ENCODE measurements at regions not wholly inside any gene's neighbourhood (a gene's known extent, or its start where the extent isn't known, plus 50 kb on each side); places are given as distances from the start of the nearest gene placed in this dataset.

GRCh38 chr5:97555644-97555981 lies 372.6 kb upstream of the RIOK2 start:
- H3K4me1 ChIP-seq, result no peaks in the 10 kb centered on the region
- no peak overlapping the region for H3K27ac ChIP-seq
- no peaks in the 10 kb centered on the region for H3K9me3 ChIP-seq
- H3K36me3 ChIP-seq, result no peaks in the 10 kb centered on the region
- DNase-seq (ENCODE audit: extremely low spot score in 2 of 2), result no peak
- no peaks in the 10 kb centered on the region for H3K27me3 ChIP-seq
- intact Hi-C loops (cut with DNase I), result no loop called here
- no peak overlapping the region for H3K4me3 ChIP-seq
- no peak for TF ChIP-seq POLR2A (IDR thresholded peaks at IDR 0.05)
- no peak for TF ChIP-seq CTCF (IDR thresholded peaks at IDR 0.05)
- TF ChIP-seq POLR2AphosphoS5 (IDR thresholded peaks at IDR 0.05; ENCODE audit: insufficient read depth in 1 of 2, low read depth in 1 of 2), result no peak

GRCh38 chr5:97559827-97560598 lies 377.0 kb upstream of the RIOK2 start:
- Histone ChIP-seq H3K9me3 (no peaks in the 10 kb centered on the region), H3K27ac (no peak overlapping the region), H3K4me1 (no peaks in the 10 kb centered on the region), H3K36me3 (no peaks in the 10 kb centered on the region), H3K4me3 (no peak overlapping the region), H3K27me3 (no peaks in the 10 kb centered on the region)
- TF ChIP-seq CTCF (IDR thresholded peaks at IDR 0.05), result no peak
- TF ChIP-seq POLR2AphosphoS5 (IDR thresholded peaks at IDR 0.05; ENCODE audit: insufficient read depth in 1 of 2, low read depth in 1 of 2), result no peak
- no peak for TF ChIP-seq POLR2A (IDR thresholded peaks at IDR 0.05)
- DNase-seq (ENCODE audit: extremely low spot score in 2 of 2), result no peak
- intact Hi-C loops (cut with DNase I), result no loop called here

GRCh38 chr5:97560599-97560993 lies 377.5 kb upstream of the RIOK2 start:
- intact Hi-C loops (cut with DNase I), result no loop called here
- no peaks in the 10 kb centered on the region for H3K9me3 ChIP-seq
- no peak for TF ChIP-seq POLR2AphosphoS5 (IDR thresholded peaks at IDR 0.05; ENCODE audit: insufficient read depth in 1 of 2, low read depth in 1 of 2)
- TF ChIP-seq CTCF (IDR thresholded peaks at IDR 0.05), result no peak
- no peak for TF ChIP-seq POLR2A (IDR thresholded peaks at IDR 0.05)
- no peaks in the 10 kb centered on the region for H3K36me3 ChIP-seq
- no peak for DNase-seq (ENCODE audit: extremely low spot score in 2 of 2)
- H3K4me3 ChIP-seq, result no peak overlapping the region
- no peaks in the 10 kb centered on the region for H3K4me1 ChIP-seq
- no peaks in the 10 kb centered on the region for H3K27me3 ChIP-seq
- H3K27ac ChIP-seq, result no peak overlapping the region

GRCh38 chr5:97563050-97563657 lies 380.1 kb upstream of the RIOK2 start:
- Histone ChIP-seq H3K4me3 (no peak overlapping the region), H3K4me1 (no peaks in the 10 kb centered on the region), H3K27me3 (no peaks in the 10 kb centered on the region), H3K27ac (no peak overlapping the region), H3K9me3 (no peaks in the 10 kb centered on the region), H3K36me3 (no peaks in the 10 kb centered on the region)
- DNase-seq (ENCODE audit: extremely low spot score in 2 of 2), result no peak
- TF ChIP-seq POLR2AphosphoS5 (IDR thresholded peaks at IDR 0.05; ENCODE audit: insufficient read depth in 1 of 2, low read depth in 1 of 2) (no peak), CTCF (IDR thresholded peaks at IDR 0.05) (no peak), POLR2A (IDR thresholded peaks at IDR 0.05) (no peak)
- intact Hi-C loops (cut with DNase I), result no loop called here

- Histone ChIP-seq H3K27me3 (no peaks in the 10 kb centered on the region), H3K36me3 (no peaks in the 10 kb centered on the region), H3K9me3 (no peaks in the 10 kb centered on the region), H3K4me3 (no peak overlapping the region), H3K4me1 (no peaks in the 10 kb centered on the region), H3K27ac (no peak overlapping the region)
- no peak for DNase-seq (ENCODE audit: extremely low spot score in 2 of 2)
- TF ChIP-seq CTCF (IDR thresholded peaks at IDR 0.05) (no peak), POLR2A (IDR thresholded peaks at IDR 0.05) (no peak), POLR2AphosphoS5 (IDR thresholded peaks at IDR 0.05; ENCODE audit: insufficient read depth in 1 of 2, low read depth in 1 of 2) (no peak)
- intact Hi-C loops (cut with DNase I), result no loop called here
Observed at GRCh38 chr5:97568382-97568781, 385.3 kb upstream of the RIOK2 start.
